Osteocyte (in vitro differentiated cells): ENCODE measurements at regions not wholly inside any gene's neighbourhood (a gene's known extent, or its start where the extent isn't known, plus 50 kb on each side); places are given as distances from the start of the nearest gene placed in this dataset.
"Not testable (repeated sequence)": the region's sequence is repeated elsewhere in the genome, so short reads cannot be mapped to it uniquely, and the experiment has no call there.

ENCODE experiments used
- DNase-seq: peaks from one replicate; pipeline ENCODE4 v3.0.0; 2021; ENCODE audit warnings: mixed read lengths; ENCODE audit not compliant: unreplicated experiment; ENCODE audit errors: extremely low spot score
- H3K27ac Mint-ChIP-seq: one replicate; pipeline ENCODE4 v1.8.0; 2021; ENCODE audit warnings: mild to moderate bottlenecking, mixed read lengths; ENCODE audit not compliant: unreplicated experiment
- H3K27me3 Mint-ChIP-seq: one replicate; pipeline ENCODE4 v1.8.0; 2021; ENCODE audit warnings: mixed read lengths; ENCODE audit not compliant: unreplicated experiment
- H3K36me3 Mint-ChIP-seq: one replicate; pipeline ENCODE4 v1.8.0; 2021; ENCODE audit warnings: mixed read lengths; ENCODE audit not compliant: unreplicated experiment
- H3K4me1 Mint-ChIP-seq: one replicate; pipeline ENCODE4 v1.8.0; 2021; ENCODE audit warnings: mixed read lengths; ENCODE audit not compliant: unreplicated experiment
- H3K4me3 Mint-ChIP-seq: one replicate; pipeline ENCODE4 v1.8.0; 2021; ENCODE audit warnings: mild to moderate bottlenecking, moderate library complexity, mixed read lengths; ENCODE audit not compliant: unreplicated experiment
- H3K9me3 Mint-ChIP-seq: one replicate; pipeline ENCODE4 v1.8.0; 2021; ENCODE audit warnings: mixed read lengths; ENCODE audit not compliant: unreplicated experiment
- CTCF ChIP-seq: fragments of 200-600 bp; sonication (generic); IDR thresholded peaks from 2 replicates; pipeline ENCODE4 v1.5.0; 2021; ENCODE audit warnings: antibody characterized with exemption, mild to moderate bottlenecking, moderate library complexity

GRCh38 chr13:70756088-70756487 lies 647.8 kb upstream of the KLHL1 start:
- Mint-ChIP-seq H3K27me3 (peaks cover 21% of the 10 kb centered on the region), H3K27ac (no peak overlapping the region), H3K36me3 (no peaks in the 10 kb centered on the region), H3K9me3 (peaks cover 3% of the 10 kb centered on the region), H3K4me1 (no peaks in the 10 kb centered on the region), H3K4me3 (no peak overlapping the region)
- no peak for DNase-seq
- TF ChIP-seq CTCF: no peak

DNA sequence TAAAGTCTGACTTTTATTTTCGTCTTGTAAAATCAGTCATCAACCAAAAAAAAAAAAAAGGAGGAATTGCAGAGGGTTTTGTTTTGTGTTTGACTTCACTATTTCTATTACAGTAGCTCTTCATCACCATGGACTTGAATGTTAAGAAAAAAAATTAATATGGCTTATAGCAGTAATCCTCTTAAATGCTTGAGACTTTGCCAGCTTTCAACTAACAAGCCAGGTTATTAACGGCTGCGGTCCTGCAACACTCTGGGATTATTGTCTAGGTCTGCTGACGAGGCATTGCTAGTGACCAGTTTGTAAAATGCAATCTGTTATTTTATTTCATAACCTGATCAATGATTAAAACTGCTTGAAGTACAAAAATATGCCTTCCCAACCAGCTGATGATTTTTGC lies 647.2 kb upstream of the KLHL1 start:
- no peak for DNase-seq
- H3K27me3 Mint-ChIP-seq: peaks cover 27% of the 10 kb centered on the region
- TF ChIP-seq CTCF: no peak
- no peaks in the 10 kb centered on the region for H3K36me3 Mint-ChIP-seq
- no peak overlapping the region for H3K4me3 Mint-ChIP-seq
- no peak overlapping the region for H3K27ac Mint-ChIP-seq
- H3K9me3 Mint-ChIP-seq: peaks cover 4% of the 10 kb centered on the region
- H3K4me1 Mint-ChIP-seq: no peaks in the 10 kb centered on the region

DNA sequence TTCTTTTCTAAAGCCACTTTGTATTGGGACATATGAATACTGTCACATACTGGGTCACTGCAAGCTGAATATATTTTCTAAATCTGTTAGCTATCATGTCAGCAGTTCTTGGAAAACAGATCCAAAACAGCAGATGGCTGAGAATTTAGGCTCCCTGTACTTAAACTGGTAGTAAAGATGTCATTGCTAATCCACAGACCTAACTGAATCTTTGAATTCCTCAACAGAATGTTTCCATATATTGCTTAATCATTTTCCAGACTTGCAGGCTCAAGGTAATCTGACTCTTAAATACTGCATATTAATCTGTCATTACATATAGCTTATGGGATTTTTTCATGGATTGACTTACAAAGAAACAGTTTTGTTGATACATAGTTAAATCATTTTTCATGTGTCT lies 639.0 kb upstream of the KLHL1 start:
- peaks cover 3% of the 10 kb centered on the region for H3K36me3 Mint-ChIP-seq
- DNase-seq: no peak
- no peak overlapping the region for H3K27ac Mint-ChIP-seq
- H3K4me3 Mint-ChIP-seq: no peak overlapping the region
- no peaks in the 10 kb centered on the region for H3K4me1 Mint-ChIP-seq
- peaks cover 12% of the 10 kb centered on the region for H3K9me3 Mint-ChIP-seq
- H3K27me3 Mint-ChIP-seq: peaks cover 24% of the 10 kb centered on the region
- TF ChIP-seq CTCF: no peak

GRCh38 chr13:70746469-70746868 lies 638.2 kb upstream of the KLHL1 start:
- H3K4me3 Mint-ChIP-seq, H3K4me1 Mint-ChIP-seq, H3K27ac Mint-ChIP-seq, DNase-seq, H3K36me3 Mint-ChIP-seq: not testable (repeated sequence)
- Mint-ChIP-seq H3K9me3 (peaks cover 12% of the 10 kb centered on the region), H3K27me3 (peaks cover 21% of the 10 kb centered on the region)

- no peak for DNase-seq
- Mint-ChIP-seq H3K36me3 (peaks cover 2% of the 10 kb centered on the region), H3K27me3 (peaks cover 5% of the 10 kb centered on the region), H3K9me3 (no peaks in the 10 kb centered on the region), H3K27ac (no peak overlapping the region), H3K4me1 (peaks cover 3% of the 10 kb centered on the region), H3K4me3 (no peak overlapping the region)
- no peak for TF ChIP-seq CTCF
These were observed 628.5 kb upstream of the KLHL1 start for GRCh38 chr13:70736622-70737317.

DNA sequence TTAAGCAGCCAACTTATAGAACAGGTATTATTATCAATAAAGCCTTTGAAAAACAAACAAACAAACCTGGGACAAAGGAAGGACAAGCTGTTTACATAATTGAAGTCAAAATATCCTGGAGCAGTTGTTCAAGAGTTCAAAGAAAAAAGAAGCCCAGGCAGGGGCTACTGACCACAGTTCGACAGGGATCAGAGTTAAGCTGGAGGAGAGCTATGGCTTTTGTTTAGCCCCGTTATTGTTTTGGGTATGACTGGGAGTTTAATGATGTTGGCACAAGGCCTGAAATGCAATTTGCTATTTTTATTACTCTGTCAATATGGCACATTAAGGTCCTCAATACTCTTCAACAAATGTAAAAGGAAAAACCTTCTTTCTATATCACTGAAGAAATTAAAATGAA lies 624.4 kb upstream of the KLHL1 start:
- Mint-ChIP-seq H3K36me3 (peaks cover 6% of the 10 kb centered on the region), H3K4me1 (peaks cover 3% of the 10 kb centered on the region), H3K27ac (no peak overlapping the region), H3K9me3 (no peaks in the 10 kb centered on the region), H3K4me3 (no peak overlapping the region), H3K27me3 (peaks cover 3% of the 10 kb centered on the region)
- TF ChIP-seq CTCF: no peak
- no peak for DNase-seq
